ENCODE measurements at regions not wholly inside any gene's neighbourhood (a gene's known extent, or its start where the extent isn't known, plus 50 kb on each side); places are given as distances from the start of the nearest gene placed in this dataset.

GRCh38 chr12:60010486-60010885, 414.7 kb downstream of the SLC16A7 start:
- Histone ChIP-seq H3K36me3 (no peaks in the 10 kb centered on the region), H3K9me3 (no peaks in the 10 kb centered on the region), H3K27me3 (no peaks in the 10 kb centered on the region), H3K4me3 (no peak overlapping the region), H3K4me1 (no peaks in the 10 kb centered on the region), H3K27ac (no peak overlapping the region)
- no peak for DNase-seq (ENCODE audit: low spot score in 2 of 2)
- intact Hi-C loops (cut with DNase I) = no loop called here
- no peak for TF ChIP-seq CTCF (IDR thresholded peaks at IDR 0.05)

GRCh38 chr12:60012659-60013058, 416.8 kb downstream of the SLC16A7 start:
- no peak for TF ChIP-seq CTCF (IDR thresholded peaks at IDR 0.05)
- no peak for DNase-seq (ENCODE audit: low spot score in 2 of 2)
- Histone ChIP-seq H3K27me3 (no peaks in the 10 kb centered on the region), H3K36me3 (no peaks in the 10 kb centered on the region), H3K4me3 (no peak overlapping the region), H3K9me3 (no peaks in the 10 kb centered on the region), H3K4me1 (no peaks in the 10 kb centered on the region), H3K27ac (no peak overlapping the region)
- intact Hi-C loops (cut with DNase I) = no loop called here

GRCh38 chr12:60014436-60014835, 418.6 kb downstream of the SLC16A7 start:
- Histone ChIP-seq H3K27me3 (no peaks in the 10 kb centered on the region), H3K4me1 (no peaks in the 10 kb centered on the region), H3K4me3 (no peak overlapping the region), H3K9me3 (no peaks in the 10 kb centered on the region), H3K27ac (no peak overlapping the region), H3K36me3 (no peaks in the 10 kb centered on the region)
- no peak for DNase-seq (ENCODE audit: low spot score in 2 of 2)
- intact Hi-C loops (cut with DNase I) = no loop called here
- no peak for TF ChIP-seq CTCF (IDR thresholded peaks at IDR 0.05)

- intact Hi-C loops (cut with DNase I) = no loop called here
- DNase-seq (ENCODE audit: low spot score in 2 of 2) = no peak
- H3K9me3 ChIP-seq = peaks cover 0 to 3% of the 10 kb centered on the region in 2 donors
- no peak overlapping the region for H3K27ac ChIP-seq
- H3K36me3 ChIP-seq = no peaks in the 10 kb centered on the region
- H3K4me3 ChIP-seq = no peak overlapping the region
- no peaks in the 10 kb centered on the region for H3K27me3 ChIP-seq
- H3K4me1 ChIP-seq = no peaks in the 10 kb centered on the region
- TF ChIP-seq CTCF (IDR thresholded peaks at IDR 0.05) = no peak
Measured at GRCh38 chr12:60020068-60020467, 424.2 kb downstream of the SLC16A7 start.

- H3K9me3 ChIP-seq = peaks cover 0 to 3% of the 10 kb centered on the region in 2 donors
- intact Hi-C loops (cut with DNase I) = no loop called here
Measured at GRCh38 chr12:60021235-60021634, 425.4 kb downstream of the SLC16A7 start.

More at GRCh38 chr12:60021235-60021634, 425.4 kb downstream of the SLC16A7 start:
- H3K27me3 ChIP-seq = no peaks in the 10 kb centered on the region
- DNase-seq (ENCODE audit: low spot score in 2 of 2) = no peak
- H3K4me1 ChIP-seq = no peaks in the 10 kb centered on the region
- no peak overlapping the region for H3K27ac ChIP-seq
- no peak overlapping the region for H3K4me3 ChIP-seq
- TF ChIP-seq CTCF (IDR thresholded peaks at IDR 0.05) = no peak
- H3K36me3 ChIP-seq = no peaks in the 10 kb centered on the region

Data from ascending aorta (tissue), 2 donors.